ENCODE measurements at regions not wholly inside any gene's neighbourhood (a gene's known extent, or its start where the extent isn't known, plus 50 kb on each side); places are given as distances from the start of the nearest gene placed in this dataset.

DNA sequence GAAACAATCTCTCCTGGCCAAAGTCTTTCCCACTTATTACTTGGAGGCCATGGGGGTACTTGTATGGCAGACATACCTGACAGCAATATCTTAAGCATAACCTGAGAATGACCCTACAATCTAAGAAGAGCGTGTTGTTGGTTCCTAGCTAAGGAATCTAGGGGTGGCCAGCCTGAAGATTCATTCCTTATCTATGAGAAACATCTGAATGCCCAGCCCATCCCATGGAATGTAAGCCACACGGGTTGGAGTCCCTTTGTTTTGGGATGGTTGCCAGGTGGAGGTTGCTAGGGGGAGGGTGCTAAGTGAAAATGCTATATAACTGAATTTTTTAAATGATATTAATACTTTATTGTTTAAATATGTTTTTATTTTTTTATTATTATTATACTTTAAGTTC is 725.0 kb downstream of the ETS1 start:
- TF ChIP-seq, protein P1, sequence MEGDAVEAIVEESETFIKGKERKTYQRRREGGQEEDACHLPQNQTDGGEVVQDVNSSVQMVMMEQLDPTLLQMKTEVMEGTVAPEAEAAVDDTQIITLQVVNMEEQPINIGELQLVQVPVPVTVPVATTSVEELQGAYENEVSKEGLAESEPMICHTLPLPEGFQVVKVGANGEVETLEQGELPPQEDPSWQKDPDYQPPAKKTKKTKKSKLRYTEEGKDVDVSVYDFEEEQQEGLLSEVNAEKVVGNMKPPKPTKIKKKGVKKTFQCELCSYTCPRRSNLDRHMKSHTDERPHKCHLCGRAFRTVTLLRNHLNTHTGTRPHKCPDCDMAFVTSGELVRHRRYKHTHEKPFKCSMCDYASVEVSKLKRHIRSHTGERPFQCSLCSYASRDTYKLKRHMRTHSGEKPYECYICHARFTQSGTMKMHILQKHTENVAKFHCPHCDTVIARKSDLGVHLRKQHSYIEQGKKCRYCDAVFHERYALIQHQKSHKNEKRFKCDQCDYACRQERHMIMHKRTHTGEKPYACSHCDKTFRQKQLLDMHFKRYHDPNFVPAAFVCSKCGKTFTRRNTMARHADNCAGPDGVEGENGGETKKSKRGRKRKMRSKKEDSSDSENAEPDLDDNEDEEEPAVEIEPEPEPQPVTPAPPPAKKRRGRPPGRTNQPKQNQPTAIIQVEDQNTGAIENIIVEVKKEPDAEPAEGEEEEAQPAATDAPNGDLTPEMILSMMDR (IDR thresholded peaks at IDR 0.05): no peak
- no peak for TF ChIP-seq POLR2A (IDR thresholded peaks at IDR 0.05)
- TF ChIP-seq POLR2AphosphoS5 (IDR thresholded peaks at IDR 0.05): no peak
- TF ChIP-seq EP300 (IDR thresholded peaks at IDR 0.05): no peak

Data from suprapubic skin (tissue), 4 donors.